GM23338 (cell line): ENCODE measurements at regions not wholly inside any gene's neighbourhood (a gene's known extent, or its start where the extent isn't known, plus 50 kb on each side); places are given as distances from the start of the nearest gene placed in this dataset.

Experiments
- ATAC-seq: fragments of 200-7000 bp; cut with Tn5 transposase; 3 replicates; pipeline ENCODE4 v1.9.1; 2020
- DNase-seq: peaks from one replicate; pipeline ENCODE4 v3.0.0-alpha.2; 2015; ENCODE audit warnings: low spot score
- H2AFZ ChIP-seq: fragments of 200-600 bp; sonication (generic); 2 replicates; pipeline ENCODE4 v1.8.0; 2016; ENCODE audit warnings: antibody characterized with exemption, mild to moderate bottlenecking, moderate library complexity
- H3F3A ChIP-seq: fragments of 200-600 bp; sonication (generic); replicated peaks from 2 replicates; pipeline ENCODE4 v1.8.0; 2017; ENCODE audit warnings: antibody characterized with exemption, mixed run types, low read depth
- H3K27ac ChIP-seq: fragments of 200-600 bp; sonication (generic); 2 replicates; pipeline ENCODE4 v1.6.1; 2016; ENCODE audit warnings: low read depth
- H3K27me3 ChIP-seq: fragments of 200-600 bp; sonication (generic); 2 replicates; pipeline ENCODE4 v1.8.0; 2016; ENCODE audit warnings: mild to moderate bottlenecking, mixed run types, moderate library complexity; ENCODE audit not compliant: insufficient read depth
- H3K36me3 ChIP-seq: fragments of 200-600 bp; sonication (generic); 2 replicates; pipeline ENCODE4 v1.8.0; 2016; ENCODE audit warnings: mild to moderate bottlenecking; ENCODE audit not compliant: insufficient read depth
- H3K4me1 ChIP-seq: fragments of 200-600 bp; sonication (generic); 2 replicates; pipeline ENCODE4 v1.8.0; 2016; ENCODE audit warnings: mild to moderate bottlenecking, moderate library complexity; ENCODE audit not compliant: insufficient read depth
- H3K4me2 ChIP-seq: fragments of 200-600 bp; sonication (generic); 2 replicates; pipeline ENCODE4 v1.7.1; 2017; ENCODE audit warnings: mixed run types
- H3K4me3 ChIP-seq: fragments of 200-600 bp; sonication (generic); 2 replicates; pipeline ENCODE4 v1.6.1; 2016; ENCODE audit warnings: mixed run types
- H3K79me2 ChIP-seq: fragments of 200-600 bp; sonication (generic); replicated peaks from 2 replicates; pipeline ENCODE4 v1.8.0; 2017; ENCODE audit warnings: mild to moderate bottlenecking; ENCODE audit not compliant: insufficient read depth
- H3K9me2 ChIP-seq: fragments of 200-600 bp; sonication (generic); 2 replicates; pipeline ENCODE4 v1.8.0; 2017; ENCODE audit not compliant: insufficient read depth
- H4K20me1 ChIP-seq: fragments of 200-600 bp; sonication (generic); replicated peaks from 2 replicates; pipeline ENCODE4 v1.8.0; 2017; ENCODE audit warnings: mild to moderate bottlenecking; ENCODE audit not compliant: insufficient read depth
- H3K27ac Mint-ChIP-seq: 2 replicates; pipeline ENCODE4 v1.8.0; 2020; ENCODE audit warnings: inconsistent platforms, mild to moderate bottlenecking, moderate library complexity, mixed read lengths
- H3K27me3 Mint-ChIP-seq: 3 replicates; pipeline ENCODE4 v1.8.0; 2022; ENCODE audit warnings: low read depth, mild to moderate bottlenecking, moderate library complexity, mixed read lengths, inconsistent platforms; ENCODE audit not compliant: insufficient read depth, poor library complexity
- H3K36me3 Mint-ChIP-seq: 3 replicates; pipeline ENCODE4 v1.8.0; 2021; ENCODE audit warnings: low read depth, mild to moderate bottlenecking, inconsistent platforms, moderate library complexity, mixed read lengths
- H3K4me1 Mint-ChIP-seq: 3 replicates; pipeline ENCODE4 v1.8.0; 2020; ENCODE audit warnings: mild to moderate bottlenecking, inconsistent platforms, mixed read lengths
- H3K4me3 Mint-ChIP-seq: 3 replicates; pipeline ENCODE4 v1.8.0; 2021; ENCODE audit warnings: moderate library complexity, mild to moderate bottlenecking, inconsistent platforms, mixed read lengths
- H3K9me3 Mint-ChIP-seq: 3 replicates; pipeline ENCODE4 v1.8.0; 2020; ENCODE audit warnings: moderate library complexity, mild to moderate bottlenecking, inconsistent platforms, mixed read lengths
- CREB1 ChIP-seq: fragments of 250-450 bp; sonication (Bioruptor Pico); IDR thresholded peaks from 2 replicates; pipeline ENCODE4 v1.5.0; 2020; ENCODE audit warnings: low read depth, mild to moderate bottlenecking, moderate library complexity
- EZH2phosphoT487 ChIP-seq: fragments of 200-600 bp; sonication (generic); IDR thresholded peaks from one replicate; pipeline ENCODE4 v1.8.1; 2018; ENCODE audit warnings: antibody characterized with exemption; ENCODE audit not compliant: unreplicated experiment
- JUNB ChIP-seq: IDR thresholded peaks from one replicate; pipeline ENCODE4 v1.6.1; 2016; ENCODE audit warnings: antibody characterized with exemption; ENCODE audit not compliant: unreplicated experiment
- NANOG ChIP-seq: IDR thresholded peaks from 2 replicates; pipeline ENCODE4 v1.6.1; 2016; ENCODE audit warnings: antibody characterized with exemption, borderline replicate concordance
- POLR2AphosphoS5 ChIP-seq: IDR thresholded peaks from 2 replicates; pipeline ENCODE4 v1.6.1; 2016; ENCODE audit warnings: antibody characterized with exemption, low read depth
- ZNF331 ChIP-seq: fragments of 250-450 bp; sonication (Bioruptor Pico); IDR thresholded peaks from 2 replicates; pipeline ENCODE4 v1.5.0; 2020; ENCODE audit warnings: low read depth, mild to moderate bottlenecking, moderate library complexity
- TF ChIP-seq, protein P1 (sequence below): fragments of 250-450 bp; sonication (Bioruptor Pico); IDR thresholded peaks from 2 replicates; pipeline ENCODE4 v1.5.0; 2020; ENCODE audit warnings: mild to moderate bottlenecking, moderate library complexity
- TF ChIP-seq, protein P2 (sequence below): IDR thresholded peaks from 2 replicates; pipeline ENCODE4 v1.6.1; 2016; ENCODE audit warnings: antibody characterized with exemption
- TF ChIP-seq, protein P3 (sequence below): IDR thresholded peaks from one replicate; pipeline ENCODE4 v1.6.1; 2018; ENCODE audit warnings: antibody characterized with exemption; ENCODE audit not compliant: unreplicated experiment
- TF ChIP-seq, protein P4 (sequence below), 2 experiments: fragments of 200-600 bp in 1 of 2; sonication (generic) in 1 of 2; conservative IDR thresholded peaks; 2 replicates each; pipeline versions ENCODE4 v1.5.1 to v1.6.1; 2016 to 2017; ENCODE audit warnings: antibody characterized with exemption in 2 of 2, low read depth in 2 of 2, mild to moderate bottlenecking in 2 of 2, moderate library complexity in 1 of 2

DNA sequence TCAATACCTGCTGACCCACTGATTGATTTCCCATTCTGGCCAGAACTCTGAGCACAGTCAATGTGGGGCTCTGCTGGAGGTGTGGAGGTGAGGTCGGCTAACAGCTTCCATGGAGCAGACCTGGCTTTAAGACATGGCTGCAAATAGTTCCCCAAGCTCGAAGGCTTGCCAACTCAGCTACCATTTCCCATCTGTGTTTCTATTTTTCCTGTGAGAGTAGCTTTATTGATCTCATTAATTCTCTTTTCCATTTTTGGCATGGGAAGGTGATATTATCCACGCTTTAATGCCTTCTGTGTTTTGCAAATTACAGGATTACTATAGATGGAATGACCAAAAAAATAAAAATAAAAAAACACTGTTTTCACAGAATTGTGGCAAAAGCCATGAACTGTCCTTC lies 151.6 kb upstream of the XYLT1 start (continued):
- TF ChIP-seq, protein P1, sequence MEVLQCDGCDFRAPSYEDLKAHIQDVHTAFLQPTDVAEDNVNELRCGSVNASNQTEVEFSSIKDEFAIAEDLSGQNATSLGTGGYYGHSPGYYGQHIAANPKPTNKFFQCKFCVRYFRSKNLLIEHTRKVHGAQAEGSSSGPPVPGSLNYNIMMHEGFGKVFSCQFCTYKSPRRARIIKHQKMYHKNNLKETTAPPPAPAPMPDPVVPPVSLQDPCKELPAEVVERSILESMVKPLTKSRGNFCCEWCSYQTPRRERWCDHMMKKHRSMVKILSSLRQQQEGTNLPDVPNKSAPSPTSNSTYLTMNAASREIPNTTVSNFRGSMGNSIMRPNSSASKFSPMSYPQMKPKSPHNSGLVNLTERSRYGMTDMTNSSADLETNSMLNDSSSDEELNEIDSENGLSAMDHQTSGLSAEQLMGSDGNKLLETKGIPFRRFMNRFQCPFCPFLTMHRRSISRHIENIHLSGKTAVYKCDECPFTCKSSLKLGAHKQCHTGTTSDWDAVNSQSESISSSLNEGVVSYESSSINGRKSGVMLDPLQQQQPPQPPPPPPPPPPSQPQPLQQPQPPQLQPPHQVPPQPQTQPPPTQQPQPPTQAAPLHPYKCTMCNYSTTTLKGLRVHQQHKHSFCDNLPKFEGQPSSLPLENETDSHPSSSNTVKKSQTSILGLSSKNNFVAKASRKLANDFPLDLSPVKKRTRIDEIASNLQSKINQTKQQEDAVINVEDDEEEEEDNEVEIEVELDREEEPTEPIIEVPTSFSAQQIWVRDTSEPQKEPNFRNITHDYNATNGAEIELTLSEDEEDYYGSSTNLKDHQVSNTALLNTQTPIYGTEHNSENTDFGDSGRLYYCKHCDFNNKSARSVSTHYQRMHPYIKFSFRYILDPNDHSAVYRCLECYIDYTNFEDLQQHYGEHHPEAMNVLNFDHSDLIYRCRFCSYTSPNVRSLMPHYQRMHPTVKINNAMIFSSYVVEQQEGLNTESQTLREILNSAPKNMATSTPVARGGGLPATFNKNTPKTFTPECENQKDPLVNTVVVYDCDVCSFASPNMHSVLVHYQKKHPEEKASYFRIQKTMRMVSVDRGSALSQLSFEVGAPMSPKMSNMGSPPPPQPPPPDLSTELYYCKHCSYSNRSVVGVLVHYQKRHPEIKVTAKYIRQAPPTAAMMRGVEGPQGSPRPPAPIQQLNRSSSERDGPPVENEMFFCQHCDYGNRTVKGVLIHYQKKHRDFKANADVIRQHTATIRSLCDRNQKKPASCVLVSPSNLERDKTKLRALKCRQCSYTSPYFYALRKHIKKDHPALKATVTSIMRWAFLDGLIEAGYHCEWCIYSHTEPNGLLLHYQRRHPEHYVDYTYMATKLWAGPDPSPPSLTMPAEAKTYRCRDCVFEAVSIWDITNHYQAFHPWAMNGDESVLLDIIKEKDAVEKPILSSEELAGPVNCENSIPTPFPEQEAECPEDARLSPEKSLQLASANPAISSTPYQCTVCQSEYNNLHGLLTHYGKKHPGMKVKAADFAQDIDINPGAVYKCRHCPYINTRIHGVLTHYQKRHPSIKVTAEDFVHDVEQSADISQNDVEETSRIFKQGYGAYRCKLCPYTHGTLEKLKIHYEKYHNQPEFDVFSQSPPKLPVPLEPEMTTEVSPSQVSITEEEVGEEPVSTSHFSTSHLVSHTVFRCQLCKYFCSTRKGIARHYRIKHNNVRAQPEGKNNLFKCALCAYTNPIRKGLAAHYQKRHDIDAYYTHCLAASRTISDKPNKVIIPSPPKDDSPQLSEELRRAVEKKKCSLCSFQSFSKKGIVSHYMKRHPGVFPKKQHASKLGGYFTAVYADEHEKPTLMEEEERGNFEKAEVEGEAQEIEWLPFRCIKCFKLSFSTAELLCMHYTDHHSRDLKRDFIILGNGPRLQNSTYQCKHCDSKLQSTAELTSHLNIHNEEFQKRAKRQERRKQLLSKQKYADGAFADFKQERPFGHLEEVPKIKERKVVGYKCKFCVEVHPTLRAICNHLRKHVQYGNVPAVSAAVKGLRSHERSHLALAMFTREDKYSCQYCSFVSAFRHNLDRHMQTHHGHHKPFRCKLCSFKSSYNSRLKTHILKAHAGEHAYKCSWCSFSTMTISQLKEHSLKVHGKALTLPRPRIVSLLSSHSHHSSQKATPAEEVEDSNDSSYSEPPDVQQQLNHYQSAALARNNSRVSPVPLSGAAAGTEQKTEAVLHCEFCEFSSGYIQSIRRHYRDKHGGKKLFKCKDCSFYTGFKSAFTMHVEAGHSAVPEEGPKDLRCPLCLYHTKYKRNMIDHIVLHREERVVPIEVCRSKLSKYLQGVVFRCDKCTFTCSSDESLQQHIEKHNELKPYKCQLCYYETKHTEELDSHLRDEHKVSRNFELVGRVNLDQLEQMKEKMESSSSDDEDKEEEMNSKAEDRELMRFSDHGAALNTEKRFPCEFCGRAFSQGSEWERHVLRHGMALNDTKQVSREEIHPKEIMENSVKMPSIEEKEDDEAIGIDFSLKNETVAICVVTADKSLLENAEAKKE, result no peak
- TF ChIP-seq ZNF331 (CRISPR knock-in tag) (no peak), EZH2phosphoT487 (no peak)

DNA sequence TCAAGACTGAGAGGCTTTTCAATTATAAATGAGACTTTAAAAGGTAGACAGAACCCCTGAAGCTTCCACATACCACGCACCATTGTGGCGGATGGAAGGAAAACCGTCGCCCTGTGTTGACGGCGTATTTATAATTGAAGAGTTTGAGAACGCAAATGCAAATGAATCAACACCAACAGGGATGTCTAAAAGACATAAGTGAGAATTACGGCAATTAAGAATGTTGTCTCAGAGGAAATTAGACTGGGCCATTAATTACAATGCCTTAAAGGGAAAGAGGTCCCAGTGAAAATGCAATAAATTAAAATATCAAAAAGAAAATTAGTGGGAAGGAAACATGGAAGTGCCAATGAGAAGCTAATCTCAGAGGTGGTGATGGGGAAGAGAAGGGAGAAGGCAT lies 148.5 kb upstream of the XYLT1 start:
- no peaks in the 10 kb centered on the region for H3K79me2 ChIP-seq
- no peaks in the 10 kb centered on the region for H3K27me3 ChIP-seq
- no peaks in the 10 kb centered on the region for H3K27me3 Mint-ChIP-seq
- H3K4me1 ChIP-seq, result no peaks in the 10 kb centered on the region
- ATAC-seq, result no peak
- H3K9me2 ChIP-seq, result no peaks in the 10 kb centered on the region
- H3K4me2 ChIP-seq, result no peak overlapping the region
- DNase-seq, result no peak
- H3K4me3 Mint-ChIP-seq, result no peak overlapping the region
- no peaks in the 10 kb centered on the region for H3F3A ChIP-seq
- H3K36me3 ChIP-seq, result no peaks in the 10 kb centered on the region
- no peak overlapping the region for H3K27ac ChIP-seq
- no peak overlapping the region for H3K27ac Mint-ChIP-seq
- no peak overlapping the region for H3K4me3 ChIP-seq
- H3K9me3 Mint-ChIP-seq, result no peaks in the 10 kb centered on the region; the same call in 1 of the 3 replicates
- no peak overlapping the region for H2AFZ ChIP-seq
- H3K36me3 Mint-ChIP-seq, result no peaks in the 10 kb centered on the region
- H3K4me1 Mint-ChIP-seq, result peaks cover 3% of the 10 kb centered on the region; the same call in 1 of the 3 replicates
- H4K20me1 ChIP-seq, result no peaks in the 10 kb centered on the region
- TF ChIP-seq JUNB, result no peak
- no peak for TF ChIP-seq POLR2AphosphoS5
- TF ChIP-seq, protein P2, sequence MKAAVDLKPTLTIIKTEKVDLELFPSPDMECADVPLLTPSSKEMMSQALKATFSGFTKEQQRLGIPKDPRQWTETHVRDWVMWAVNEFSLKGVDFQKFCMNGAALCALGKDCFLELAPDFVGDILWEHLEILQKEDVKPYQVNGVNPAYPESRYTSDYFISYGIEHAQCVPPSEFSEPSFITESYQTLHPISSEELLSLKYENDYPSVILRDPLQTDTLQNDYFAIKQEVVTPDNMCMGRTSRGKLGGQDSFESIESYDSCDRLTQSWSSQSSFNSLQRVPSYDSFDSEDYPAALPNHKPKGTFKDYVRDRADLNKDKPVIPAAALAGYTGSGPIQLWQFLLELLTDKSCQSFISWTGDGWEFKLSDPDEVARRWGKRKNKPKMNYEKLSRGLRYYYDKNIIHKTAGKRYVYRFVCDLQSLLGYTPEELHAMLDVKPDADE, result no peak
- TF ChIP-seq CREB1 (CRISPR knock-in tag), result no peak
- TF ChIP-seq, protein P3, sequence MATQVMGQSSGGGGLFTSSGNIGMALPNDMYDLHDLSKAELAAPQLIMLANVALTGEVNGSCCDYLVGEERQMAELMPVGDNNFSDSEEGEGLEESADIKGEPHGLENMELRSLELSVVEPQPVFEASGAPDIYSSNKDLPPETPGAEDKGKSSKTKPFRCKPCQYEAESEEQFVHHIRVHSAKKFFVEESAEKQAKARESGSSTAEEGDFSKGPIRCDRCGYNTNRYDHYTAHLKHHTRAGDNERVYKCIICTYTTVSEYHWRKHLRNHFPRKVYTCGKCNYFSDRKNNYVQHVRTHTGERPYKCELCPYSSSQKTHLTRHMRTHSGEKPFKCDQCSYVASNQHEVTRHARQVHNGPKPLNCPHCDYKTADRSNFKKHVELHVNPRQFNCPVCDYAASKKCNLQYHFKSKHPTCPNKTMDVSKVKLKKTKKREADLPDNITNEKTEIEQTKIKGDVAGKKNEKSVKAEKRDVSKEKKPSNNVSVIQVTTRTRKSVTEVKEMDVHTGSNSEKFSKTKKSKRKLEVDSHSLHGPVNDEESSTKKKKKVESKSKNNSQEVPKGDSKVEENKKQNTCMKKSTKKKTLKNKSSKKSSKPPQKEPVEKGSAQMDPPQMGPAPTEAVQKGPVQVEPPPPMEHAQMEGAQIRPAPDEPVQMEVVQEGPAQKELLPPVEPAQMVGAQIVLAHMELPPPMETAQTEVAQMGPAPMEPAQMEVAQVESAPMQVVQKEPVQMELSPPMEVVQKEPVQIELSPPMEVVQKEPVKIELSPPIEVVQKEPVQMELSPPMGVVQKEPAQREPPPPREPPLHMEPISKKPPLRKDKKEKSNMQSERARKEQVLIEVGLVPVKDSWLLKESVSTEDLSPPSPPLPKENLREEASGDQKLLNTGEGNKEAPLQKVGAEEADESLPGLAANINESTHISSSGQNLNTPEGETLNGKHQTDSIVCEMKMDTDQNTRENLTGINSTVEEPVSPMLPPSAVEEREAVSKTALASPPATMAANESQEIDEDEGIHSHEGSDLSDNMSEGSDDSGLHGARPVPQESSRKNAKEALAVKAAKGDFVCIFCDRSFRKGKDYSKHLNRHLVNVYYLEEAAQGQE, result no peak
- no peak for TF ChIP-seq NANOG
- TF ChIP-seq, protein P4, sequence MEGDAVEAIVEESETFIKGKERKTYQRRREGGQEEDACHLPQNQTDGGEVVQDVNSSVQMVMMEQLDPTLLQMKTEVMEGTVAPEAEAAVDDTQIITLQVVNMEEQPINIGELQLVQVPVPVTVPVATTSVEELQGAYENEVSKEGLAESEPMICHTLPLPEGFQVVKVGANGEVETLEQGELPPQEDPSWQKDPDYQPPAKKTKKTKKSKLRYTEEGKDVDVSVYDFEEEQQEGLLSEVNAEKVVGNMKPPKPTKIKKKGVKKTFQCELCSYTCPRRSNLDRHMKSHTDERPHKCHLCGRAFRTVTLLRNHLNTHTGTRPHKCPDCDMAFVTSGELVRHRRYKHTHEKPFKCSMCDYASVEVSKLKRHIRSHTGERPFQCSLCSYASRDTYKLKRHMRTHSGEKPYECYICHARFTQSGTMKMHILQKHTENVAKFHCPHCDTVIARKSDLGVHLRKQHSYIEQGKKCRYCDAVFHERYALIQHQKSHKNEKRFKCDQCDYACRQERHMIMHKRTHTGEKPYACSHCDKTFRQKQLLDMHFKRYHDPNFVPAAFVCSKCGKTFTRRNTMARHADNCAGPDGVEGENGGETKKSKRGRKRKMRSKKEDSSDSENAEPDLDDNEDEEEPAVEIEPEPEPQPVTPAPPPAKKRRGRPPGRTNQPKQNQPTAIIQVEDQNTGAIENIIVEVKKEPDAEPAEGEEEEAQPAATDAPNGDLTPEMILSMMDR (conservative IDR thresholded peaks at IDR 0.05; ENCODE audit: low read depth in 2 of 2), result no peak
